H9 (cell line): ENCODE measurements at regions not wholly inside any gene's neighbourhood (a gene's known extent, or its start where the extent isn't known, plus 50 kb on each side); places are given as distances from the start of the nearest gene placed in this dataset.

Experiments used
- DNase-seq: peaks from one replicate; pipeline ENCODE4 v3.0.0-alpha.2; 2017
- H2AFZ ChIP-seq: one replicate; pipeline ENCODE4 v1.6.1; 2013; ENCODE audit warnings: mild to moderate bottlenecking, low read length, control low read depth, moderate library complexity
- H2AK5ac ChIP-seq: 2 replicates; pipeline ENCODE4 v1.6.1; 2013; ENCODE audit warnings: low read length, control low read depth, mixed read lengths; ENCODE audit not compliant: insufficient read length
- H2BK120ac ChIP-seq: one replicate; pipeline ENCODE4 v1.6.1; 2013; ENCODE audit warnings: low read depth, mild to moderate bottlenecking, low read length, control low read depth, inconsistent platforms; ENCODE audit not compliant: poor library complexity, severe bottlenecking
- H2BK12ac ChIP-seq: 2 replicates; pipeline ENCODE4 v1.6.1; 2013; ENCODE audit warnings: low read length, control low read depth, mixed read lengths, low read depth; ENCODE audit not compliant: insufficient read length
- H2BK15ac ChIP-seq: 2 replicates; pipeline ENCODE4 v1.6.1; 2013; ENCODE audit warnings: low read depth, low read length, control low read depth
- H2BK20ac ChIP-seq: one replicate; pipeline ENCODE4 v1.6.1; 2013; ENCODE audit warnings: low read depth, mild to moderate bottlenecking, low read length, control low read depth, inconsistent platforms; ENCODE audit not compliant: poor library complexity, severe bottlenecking
- H2BK5ac ChIP-seq: 2 replicates; pipeline ENCODE4 v1.6.1; 2013; ENCODE audit warnings: low read length, control low read depth, mixed read lengths; ENCODE audit not compliant: insufficient read length
- H3K14ac ChIP-seq: 2 replicates; pipeline ENCODE4 v1.6.1; 2013; ENCODE audit warnings: low read length, control low read depth; ENCODE audit not compliant: insufficient read depth
- H3K18ac ChIP-seq: 2 replicates; pipeline ENCODE4 v1.6.1; 2013; ENCODE audit warnings: low read depth, mild to moderate bottlenecking, mixed read lengths, low read length, control low read depth; ENCODE audit not compliant: insufficient read length
- H3K23ac ChIP-seq: 2 replicates; pipeline ENCODE4 v1.6.1; 2013; ENCODE audit warnings: low read length, control low read depth, mixed read lengths, low read depth; ENCODE audit not compliant: insufficient read length
- H3K23me2 ChIP-seq: 2 replicates; pipeline ENCODE4 v1.6.1; 2013; ENCODE audit warnings: low read depth, mild to moderate bottlenecking, mixed read lengths, low read length, control low read depth; ENCODE audit not compliant: insufficient read length, poor library complexity, severe bottlenecking
- H3K27ac ChIP-seq: 2 replicates; pipeline ENCODE4 v1.5.1; 2013; ENCODE audit warnings: low read length, control low read depth, mixed read lengths, low read depth; ENCODE audit not compliant: insufficient read length
- H3K27me3 ChIP-seq: 2 replicates; pipeline ENCODE4 v1.6.1; 2013; ENCODE audit warnings: low read length, control low read depth, inconsistent platforms; ENCODE audit not compliant: insufficient read depth
- H3K4ac ChIP-seq: 2 replicates; pipeline ENCODE4 v1.6.1; 2013; ENCODE audit warnings: low read depth, mild to moderate bottlenecking, control low read depth, inconsistent platforms, low read length, moderate library complexity
- H3K4me1 ChIP-seq: 2 replicates; pipeline ENCODE4 v1.6.1; 2013; ENCODE audit warnings: low read length, control low read depth, inconsistent platforms; ENCODE audit not compliant: insufficient read depth
- H3K4me2 ChIP-seq: 2 replicates; pipeline ENCODE4 v1.6.1; 2013; ENCODE audit warnings: low read length, control low read depth, mixed read lengths; ENCODE audit not compliant: insufficient read length, insufficient read depth
- H3K56ac ChIP-seq: 2 replicates; pipeline ENCODE4 v1.6.1; 2013; ENCODE audit warnings: low read depth, mild to moderate bottlenecking, mixed read lengths, low read length, control low read depth; ENCODE audit not compliant: insufficient read length
- H3K79me1 ChIP-seq: 2 replicates; pipeline ENCODE4 v1.6.1; 2013; ENCODE audit warnings: low read depth, mild to moderate bottlenecking, moderate library complexity, low read length, control low read depth, inconsistent platforms; ENCODE audit not compliant: insufficient read depth, poor library complexity, severe bottlenecking
- H3K79me2 ChIP-seq: 2 replicates; pipeline ENCODE4 v1.6.1; 2013; ENCODE audit warnings: low read length, control low read depth, inconsistent platforms; ENCODE audit not compliant: insufficient read depth
- H3K9ac ChIP-seq: 2 replicates; pipeline ENCODE4 v1.6.1; 2013; ENCODE audit warnings: low read length, control low read depth, mixed read lengths; ENCODE audit not compliant: insufficient read length; ENCODE audit errors: extremely low read depth
- H3K9me3 ChIP-seq: one replicate; pipeline ENCODE4 v1.6.1; 2013; ENCODE audit warnings: low read depth, low read length, inconsistent platforms; ENCODE audit not compliant: control insufficient read depth
- H3T11ph ChIP-seq: one replicate; pipeline ENCODE4 v1.6.1; 2013; ENCODE audit warnings: mild to moderate bottlenecking, low read length, control low read depth, inconsistent platforms
- H4K20me1 ChIP-seq: one replicate; pipeline ENCODE4 v1.6.1; 2013; ENCODE audit not compliant: control insufficient read depth, insufficient read length, insufficient read depth
- H4K5ac ChIP-seq: 2 replicates; pipeline ENCODE4 v1.6.1; 2013; ENCODE audit warnings: low read depth, mild to moderate bottlenecking, mixed read lengths, low read length, control low read depth; ENCODE audit not compliant: insufficient read length
- H4K8ac ChIP-seq: replicated peaks from 2 replicates; pipeline ENCODE4 v1.6.1; 2013; ENCODE audit warnings: low read length, control low read depth, mixed read lengths, low read depth; ENCODE audit not compliant: insufficient read length
- H4K91ac ChIP-seq: 2 replicates; pipeline ENCODE4 v1.6.1; 2013; ENCODE audit warnings: low read depth, mild to moderate bottlenecking, moderate library complexity, mixed read lengths, low read length, control low read depth; ENCODE audit not compliant: insufficient read length
- H3K27ac Mint-ChIP-seq, 3 experiments: 2 replicates in 2 of 3; 3 replicates in 1 of 3; pipeline ENCODE4 v1.8.0; 2020 to 2021; ENCODE audit warnings: mixed read lengths in 3 of 3, mild to moderate bottlenecking in 1 of 3, moderate library complexity in 1 of 3
- H3K27me3 Mint-ChIP-seq: 2 replicates; pipeline ENCODE4 v1.8.0; 2021; ENCODE audit warnings: low read depth, mild to moderate bottlenecking, moderate library complexity, mixed read lengths
- H3K36me3 Mint-ChIP-seq, 3 experiments: 2 replicates in 2 of 3; 3 replicates in 1 of 3; pipeline ENCODE4 v1.8.0; 2020 to 2021; ENCODE audit warnings: low read depth in 3 of 3, mixed read lengths in 3 of 3; ENCODE audit not compliant: insufficient read depth in 1 of 3
- H3K4me1 Mint-ChIP-seq, 2 experiments: 2 replicates each; pipeline ENCODE4 v1.8.0; 2020; ENCODE audit warnings: mixed read lengths in 2 of 2
- H3K4me3 Mint-ChIP-seq, 2 experiments: 2 replicates in 1 of 2; 3 replicates in 1 of 2; pipeline ENCODE4 v1.8.0; 2020 to 2021; ENCODE audit warnings: mild to moderate bottlenecking in 2 of 2, mixed read lengths in 2 of 2, moderate library complexity in 1 of 2
- H3K9me3 Mint-ChIP-seq, 2 experiments: 2 replicates in 1 of 2; 3 replicates in 1 of 2; pipeline ENCODE4 v1.8.0; 2020; ENCODE audit warnings: mild to moderate bottlenecking in 2 of 2, mixed read lengths in 2 of 2, moderate library complexity in 1 of 2
- WGBS: extraction: QIAGEN DNeasy Blood & Tissue Kit; methylation state at CpG from one replicate; pipeline ENCODE4 v1.1.7; 2013; ENCODE audit warnings: missing lambda C conversion rate, low lambda C conversion rate, mixed read lengths; ENCODE audit not compliant: insufficient read length; ENCODE audit errors: extremely low coverage; 5-methylcytosine and 5-hydroxymethylcytosine counted together
- TF ChIP-seq, protein P1 (sequence below): fragments of 200-600 bp; sonication (generic); conservative IDR thresholded peaks from 3 replicates; pipeline ENCODE4 v1.8.0; 2021; ENCODE audit warnings: antibody characterized with exemption, mild to moderate bottlenecking

- H3K4me1 ChIP-seq: no peaks in the 10 kb centered on the region
- no peak overlapping the region for H2BK5ac ChIP-seq
These were observed 560.8 kb upstream of the TBL1XR1 start for GRCh38 chr3:177758126-177758525.

More at GRCh38 chr3:177758126-177758525, 560.8 kb upstream of the TBL1XR1 start:
- no peaks in the 10 kb centered on the region for H3K4me1 Mint-ChIP-seq
- Histone ChIP-seq H3K56ac (no peak overlapping the region), H3K27me3 (no peaks in the 10 kb centered on the region), H2BK120ac (no peak overlapping the region), H4K5ac (no peak overlapping the region), H2AK5ac (no peak overlapping the region), H3K27ac (no peak overlapping the region), H3K79me1 (no peaks in the 10 kb centered on the region), H2AFZ (no peak overlapping the region), H3K23me2 (no peaks in the 10 kb centered on the region), H3T11ph (no peak overlapping the region), H3K14ac (no peak overlapping the region), H2BK15ac (no peak overlapping the region), H3K9ac (no peak overlapping the region), H4K20me1 (no peaks in the 10 kb centered on the region), H3K9me3 (peaks cover 8% of the 10 kb centered on the region), H3K23ac (no peak overlapping the region), H4K8ac (no peak overlapping the region), H3K18ac (no peak overlapping the region), H2BK20ac (no peak overlapping the region), H2BK12ac (no peak overlapping the region), H3K79me2 (no peaks in the 10 kb centered on the region), H3K4me2 (no peak overlapping the region), H3K4ac (no peak overlapping the region), H4K91ac (no peak overlapping the region)
- peaks cover 10 to 29% (median 18%) of the 10 kb centered on the region in 3 experiments for H3K36me3 Mint-ChIP-seq
- no peak overlapping the region for H3K27ac Mint-ChIP-seq
- no peak overlapping the region for H3K4me3 Mint-ChIP-seq
- no peak for DNase-seq
- H3K9me3 Mint-ChIP-seq: peaks cover 26 to 29% of the 10 kb centered on the region in 2 experiments
- H3K27me3 Mint-ChIP-seq: no peaks in the 10 kb centered on the region
- WGBS: no CpG with 5 or more reads among the region's 1 CpG
- TF ChIP-seq, protein P1, sequence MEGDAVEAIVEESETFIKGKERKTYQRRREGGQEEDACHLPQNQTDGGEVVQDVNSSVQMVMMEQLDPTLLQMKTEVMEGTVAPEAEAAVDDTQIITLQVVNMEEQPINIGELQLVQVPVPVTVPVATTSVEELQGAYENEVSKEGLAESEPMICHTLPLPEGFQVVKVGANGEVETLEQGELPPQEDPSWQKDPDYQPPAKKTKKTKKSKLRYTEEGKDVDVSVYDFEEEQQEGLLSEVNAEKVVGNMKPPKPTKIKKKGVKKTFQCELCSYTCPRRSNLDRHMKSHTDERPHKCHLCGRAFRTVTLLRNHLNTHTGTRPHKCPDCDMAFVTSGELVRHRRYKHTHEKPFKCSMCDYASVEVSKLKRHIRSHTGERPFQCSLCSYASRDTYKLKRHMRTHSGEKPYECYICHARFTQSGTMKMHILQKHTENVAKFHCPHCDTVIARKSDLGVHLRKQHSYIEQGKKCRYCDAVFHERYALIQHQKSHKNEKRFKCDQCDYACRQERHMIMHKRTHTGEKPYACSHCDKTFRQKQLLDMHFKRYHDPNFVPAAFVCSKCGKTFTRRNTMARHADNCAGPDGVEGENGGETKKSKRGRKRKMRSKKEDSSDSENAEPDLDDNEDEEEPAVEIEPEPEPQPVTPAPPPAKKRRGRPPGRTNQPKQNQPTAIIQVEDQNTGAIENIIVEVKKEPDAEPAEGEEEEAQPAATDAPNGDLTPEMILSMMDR: no peak
